NCI-H2029 treated with DMSO at 0.1 percent for 48 hours (cell line): ENCODE measurements at regions not wholly inside any gene's neighbourhood (a gene's known extent, or its start where the extent isn't known, plus 50 kb on each side); places are given as distances from the start of the nearest gene placed in this dataset.

ENCODE experiments used
- DNase-seq: peaks from one replicate; lab custom pipeline; 2025; lab: John Stamatoyannopoulos, UW

GRCh38 chr3:102529452-102529851, 94.6 kb downstream of the ZPLD1 start:
- DNase-seq: no peak

- no peak for DNase-seq
These were observed 95.8 kb downstream of the ZPLD1 start for GRCh38 chr3:102530415-102531181.

- DNase-seq: no peak
These were observed 96.9 kb downstream of the ZPLD1 start for GRCh38 chr3:102531686-102532085.

- no peak for DNase-seq
These were observed 98.1 kb downstream of the ZPLD1 start for GRCh38 chr3:102532901-102533300.

GRCh38 chr3:102533784-102534183, 99.0 kb downstream of the ZPLD1 start:
- DNase-seq: no peak

- no peak for DNase-seq
These were observed 101.6 kb downstream of the ZPLD1 start for GRCh38 chr3:102536456-102536855.

GRCh38 chr3:102537123-102537522, 102.3 kb downstream of the ZPLD1 start:
- no peak for DNase-seq

GRCh38 chr3:102544741-102545140, 109.9 kb downstream of the ZPLD1 start:
- no peak for DNase-seq

GRCh38 chr3:102545276-102545675, 110.5 kb downstream of the ZPLD1 start:
- no peak for DNase-seq

GRCh38 chr3:102553876-102554275, 119.1 kb downstream of the ZPLD1 start:
- no peak for DNase-seq

- no peak for DNase-seq
These were observed 135.7 kb downstream of the ZPLD1 start for GRCh38 chr3:102570511-102570910.

- no peak for DNase-seq
These were observed 136.2 kb downstream of the ZPLD1 start for GRCh38 chr3:102571006-102571405.

GRCh38 chr3:102571720-102572384, 137.0 kb downstream of the ZPLD1 start:
- DNase-seq: no peak

- DNase-seq: no peak
These were observed 138.7 kb downstream of the ZPLD1 start for GRCh38 chr3:102573483-102574028.

GRCh38 chr3:102574355-102574754, 139.5 kb downstream of the ZPLD1 start:
- no peak for DNase-seq

- DNase-seq: no peak
These were observed 141.8 kb downstream of the ZPLD1 start for GRCh38 chr3:102576651-102577050.

- no peak for DNase-seq
These were observed 142.4 kb downstream of the ZPLD1 start for GRCh38 chr3:102577082-102577789.

GRCh38 chr3:102580760-102581159, 145.9 kb downstream of the ZPLD1 start:
- no peak for DNase-seq

- DNase-seq: no peak
These were observed 151.7 kb downstream of the ZPLD1 start for GRCh38 chr3:102586485-102586884.

GRCh38 chr3:102593812-102594602, 159.2 kb downstream of the ZPLD1 start:
- no peak for DNase-seq

- DNase-seq: no peak
These were observed 160.2 kb downstream of the ZPLD1 start for GRCh38 chr3:102595057-102595456.
